H1 (cell line): ENCODE measurements at regions not wholly inside any gene's neighbourhood (a gene's known extent, or its start where the extent isn't known, plus 50 kb on each side); places are given as distances from the start of the nearest gene placed in this dataset.

Experiments used
- CTCF ChIA-PET: fragments of 300-600 bp; sonication (Branson Sonifier 250); formaldehyde crosslinking; loops from one replicate; lab custom pipeline; 2021; ENCODE audit not compliant: partially characterized antibody; lab: Charles Lee
- POLR2A ChIA-PET: fragments of 300-600 bp; sonication (Branson Sonifier 250); formaldehyde crosslinking; loops from one replicate; lab custom pipeline; 2021; ENCODE audit warnings: inconsistent platforms; ENCODE audit not compliant: partially characterized antibody; lab: Charles Lee
- DNase-seq, 2 experiments: peaks; one replicate each; pipeline versions ENCODE4 v3.0.0 to v3.0.0-alpha.2; 2010 to 2022; ENCODE audit warnings: low spot score in 2 of 2, low read depth in 1 of 2, mixed read lengths in 1 of 2
- FAIRE-seq: peaks from 2 replicates; lab custom pipeline; 2011; peaks lifted over from hg19 to GRCh38; lab: Jason Lieb, UNC
- H2AFZ ChIP-seq: 2 replicates; pipeline ENCODE4 v1.8.1; 2012; ENCODE audit warnings: low read length, inconsistent platforms
- H2AK5ac ChIP-seq: 2 replicates; pipeline ENCODE4 v1.6.1; 2013; ENCODE audit warnings: low read depth, low read length
- H2BK120ac ChIP-seq: replicated peaks from 2 replicates; pipeline ENCODE3; 2013; ENCODE audit warnings: low read depth, low read length, inconsistent platforms
- H2BK12ac ChIP-seq: 2 replicates; pipeline ENCODE4 v1.6.1; 2013; ENCODE audit warnings: low read depth, low read length
- H2BK15ac ChIP-seq: 2 replicates; pipeline ENCODE4 v1.6.1; 2013; ENCODE audit warnings: low read length
- H2BK20ac ChIP-seq: 2 replicates; pipeline ENCODE4 v1.6.1; 2013; ENCODE audit warnings: low read length
- H2BK5ac ChIP-seq: 2 replicates; pipeline ENCODE4 v1.6.1; 2013; ENCODE audit warnings: low read depth, low read length
- H3K14ac ChIP-seq: 2 replicates; pipeline ENCODE4 v1.6.1; 2013; ENCODE audit warnings: inconsistent platforms; ENCODE audit not compliant: insufficient read length
- H3K18ac ChIP-seq: 2 replicates; pipeline ENCODE4 v1.6.1; 2013; ENCODE audit warnings: low read length; ENCODE audit errors: extremely low read depth
- H3K23ac ChIP-seq: 2 replicates; pipeline ENCODE4 v1.6.1; 2013; ENCODE audit warnings: inconsistent platforms; ENCODE audit not compliant: insufficient read length
- H3K23me2 ChIP-seq: 2 replicates; pipeline ENCODE4 v1.6.1; 2013; ENCODE audit warnings: low read depth, low read length
- H3K27ac ChIP-seq: 2 replicates; pipeline ENCODE4 v1.6.1; 2011; ENCODE audit warnings: low read depth, low read length, inconsistent platforms
- H3K27me3 ChIP-seq, 4 experiments: replicated peaks in 1 of 4; 1 replicate in 1 of 4; 2 replicates in 3 of 4; pipeline versions ENCODE4 v1.6.1 to v1.8.1; 2011 to 2013; ENCODE audit warnings: low read length in 3 of 4, mild to moderate bottlenecking in 3 of 4, inconsistent platforms in 2 of 4, mixed read lengths in 2 of 4, moderate library complexity in 1 of 4; ENCODE audit not compliant: control insufficient read depth in 3 of 4, insufficient read depth in 3 of 4; ENCODE audit errors: extremely low read depth in 1 of 4
- H3K36me3 ChIP-seq, 4 experiments: 2 replicates each; pipeline versions ENCODE4 v1.6.1 to v1.8.1; 2011 to 2013; ENCODE audit warnings: mild to moderate bottlenecking in 4 of 4, low read length in 3 of 4, moderate library complexity in 2 of 4, control low read depth in 1 of 4, inconsistent platforms in 1 of 4; ENCODE audit not compliant: insufficient read depth in 4 of 4, control insufficient read depth in 2 of 4
- H3K4ac ChIP-seq: replicated peaks from 2 replicates; pipeline ENCODE3; 2013; ENCODE audit warnings: low read length, low read depth, mixed read lengths, inconsistent platforms; ENCODE audit not compliant: insufficient read length
- H3K4me1 ChIP-seq, 4 experiments: replicated peaks in 1 of 4; 1 replicate in 1 of 4; 2 replicates in 3 of 4; pipeline versions ENCODE4 v1.6.1 to v1.8.1; 2011 to 2013; ENCODE audit warnings: low read length in 3 of 4, inconsistent platforms in 2 of 4, mixed read lengths in 1 of 4; ENCODE audit not compliant: insufficient read depth in 4 of 4, control insufficient read depth in 3 of 4
- H3K4me2 ChIP-seq, 2 experiments: 2 replicates each; pipeline versions ENCODE4 v1.6.1 to v1.8.1; 2011 to 2013; ENCODE audit warnings: low read depth in 2 of 2, low read length in 2 of 2, control low read depth in 1 of 2, inconsistent platforms in 1 of 2, mild to moderate bottlenecking in 1 of 2; ENCODE audit not compliant: insufficient read depth in 1 of 2
- H3K4me3 ChIP-seq, 4 experiments: fragments of 200-600, 300-600 bp in 1 of 4; sonication (generic), shearing (Covaris generic), sonication (Bioruptor Twin) in 1 of 4; 2 replicates each; pipeline versions ENCODE4 v1.5.1 to v1.8.1; 2011 to 2016; ENCODE audit warnings: low read length in 4 of 4, low read depth in 3 of 4, control low read depth in 2 of 4, inconsistent platforms in 2 of 4, mild to moderate bottlenecking in 2 of 4, mixed read lengths in 1 of 4, moderate library complexity in 1 of 4; ENCODE audit not compliant: insufficient read depth in 2 of 4; ENCODE audit errors: extremely low read depth in 1 of 4
- H3K56ac ChIP-seq: replicated peaks from 2 replicates; pipeline ENCODE3; 2013; ENCODE audit warnings: low read depth, mild to moderate bottlenecking, mixed read lengths, low read length, inconsistent platforms; ENCODE audit not compliant: insufficient read length
- H3K79me1 ChIP-seq: 2 replicates; pipeline ENCODE4 v1.6.1; 2013; ENCODE audit warnings: low read depth, low read length, control low read depth
- H3K79me2 ChIP-seq, 2 experiments: 2 replicates each; pipeline versions ENCODE4 v1.6.1 to v1.8.1; 2012 to 2013; ENCODE audit warnings: low read length in 2 of 2, mild to moderate bottlenecking in 2 of 2, inconsistent platforms in 1 of 2; ENCODE audit not compliant: insufficient read depth in 2 of 2, control insufficient read depth in 1 of 2
- H3K9ac ChIP-seq, 4 experiments: replicated peaks in 1 of 4; 1 replicate in 1 of 4; 2 replicates in 3 of 4; pipeline versions ENCODE4 v1.6.1 to v1.8.1; 2011 to 2013; ENCODE audit warnings: low read depth in 3 of 4, low read length in 3 of 4, control low read depth in 2 of 4, mild to moderate bottlenecking in 2 of 4, moderate library complexity in 2 of 4, inconsistent platforms in 1 of 4; ENCODE audit errors: extremely low read depth in 1 of 4
- H3K9me3 ChIP-seq, 2 experiments: 2 replicates each; pipeline versions ENCODE4 v1.6.1 to v1.8.1; 2012 to 2013; ENCODE audit warnings: mild to moderate bottlenecking in 2 of 2, moderate library complexity in 2 of 2, control low read depth in 1 of 2, inconsistent platforms in 1 of 2, low read depth in 1 of 2, low read length in 1 of 2, mixed read lengths in 1 of 2; ENCODE audit not compliant: insufficient read depth in 2 of 2
- H4K20me1 ChIP-seq, 2 experiments: replicated peaks in 1 of 2; 2 replicates each; pipeline versions ENCODE3 to v1.8.1; 2011 to 2013; ENCODE audit warnings: inconsistent platforms in 2 of 2, low read length in 2 of 2, mild to moderate bottlenecking in 1 of 2; ENCODE audit not compliant: insufficient read depth in 2 of 2, control insufficient read depth in 1 of 2
- H4K5ac ChIP-seq: 2 replicates; pipeline ENCODE4 v1.6.1; 2013; ENCODE audit warnings: low read length, low read depth, mixed read lengths, inconsistent platforms; ENCODE audit not compliant: insufficient read length
- H4K8ac ChIP-seq: 2 replicates; pipeline ENCODE4 v1.8.0; 2013; ENCODE audit warnings: mild to moderate bottlenecking, moderate library complexity, low read length, inconsistent platforms; ENCODE audit not compliant: insufficient read depth; ENCODE audit errors: extremely low read depth
- H4K91ac ChIP-seq: replicated peaks from 2 replicates; pipeline ENCODE3; 2013; ENCODE audit warnings: low read length, mixed read lengths, inconsistent platforms; ENCODE audit not compliant: insufficient read length
- ASH2L ChIP-seq: fragments of 200-600, 300-600 bp; sonication (generic); IDR thresholded peaks from one replicate; pipeline ENCODE4 v1.7.1; 2017; ENCODE audit warnings: low read length
- CBX5 ChIP-seq: fragments of 300-800, 300-1000 bp; sonication (generic); IDR thresholded peaks from 2 replicates; pipeline ENCODE4 v1.7.1; 2016; ENCODE audit warnings: antibody characterized with exemption, low read length, low read depth
- CTBP2 ChIP-seq: IDR thresholded peaks from 2 replicates; pipeline ENCODE4 v1.7.0; 2011; ENCODE audit warnings: borderline replicate concordance, mild to moderate bottlenecking, moderate library complexity, mixed read lengths, low read length; ENCODE audit not compliant: insufficient read depth, insufficient read length
- KDM4A ChIP-seq: IDR thresholded peaks from one replicate; pipeline ENCODE4 v1.7.1; 2012; ENCODE audit warnings: low read depth, mild to moderate bottlenecking, moderate library complexity, low read length, inconsistent platforms; ENCODE audit not compliant: severe bottlenecking
- RAD21 ChIP-seq, 2 experiments: IDR thresholded peaks in 1 of 2; conservative IDR thresholded peaks in 1 of 2; 2 replicates each; pipeline ENCODE4 v1.6.1; 2011; ENCODE audit warnings: low read depth in 2 of 2, low read length in 2 of 2, improper control_type of control experiment in 1 of 2, inconsistent platforms in 1 of 2, mild to moderate bottlenecking in 1 of 2, moderate library complexity in 1 of 2
- YY1 ChIP-seq: IDR thresholded peaks from 2 replicates; pipeline ENCODE4 v1.6.1; 2011; ENCODE audit warnings: low read depth, mild to moderate bottlenecking, low read length
- WGBS, 2 experiments: shearing (Covaris generic) in 1 of 2; methylation state at CpG; one replicate each; pipeline versions ENCODE4 v1.1.6 to v1.1.7; 2013 to 2015; ENCODE audit warnings: low lambda C conversion rate in 2 of 2, mixed read lengths in 2 of 2, inconsistent platforms in 1 of 2, low coverage in 1 of 2, missing lambda C conversion rate in 1 of 2; ENCODE audit not compliant: insufficient replicate concordance in 2 of 2, insufficient coverage in 1 of 2, insufficient read length in 1 of 2; ENCODE audit errors: extremely low coverage in 1 of 2, missing lambda C conversion rate in 1 of 2; 5-methylcytosine and 5-hydroxymethylcytosine counted together

DNA sequence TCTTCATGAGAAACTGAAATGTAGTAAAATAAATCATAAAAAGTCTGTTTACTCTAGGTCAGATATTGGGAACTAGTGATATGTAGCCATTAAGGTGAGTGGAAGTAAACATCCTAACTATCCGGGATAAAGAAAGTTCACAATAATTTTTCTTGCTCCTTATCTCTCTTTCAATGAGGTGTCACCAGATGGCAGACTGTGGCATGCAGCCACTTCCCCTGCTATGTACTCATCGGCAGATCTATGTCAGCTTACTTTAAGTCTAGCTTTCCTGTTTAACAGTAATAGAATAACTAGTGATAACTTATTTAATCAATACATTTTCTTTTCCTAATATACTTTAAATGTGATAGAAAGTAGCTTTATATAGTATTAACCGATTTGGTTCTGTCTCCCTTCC lies 181.9 kb downstream of the NDFIP2 start:
- H3K9me3 ChIP-seq = no peaks in the 10 kb centered on the region
- H3K14ac ChIP-seq = no peak overlapping the region
- no peak overlapping the region for H3K4me3 ChIP-seq
- H3K27ac ChIP-seq = no peak overlapping the region
- peak overlapping the region in 1 of 4 experiments; percentile 34; a peak in 1 of 7 replicates for H3K9ac ChIP-seq
- no peak overlapping the region for H3K4me2 ChIP-seq
- H3K27me3 ChIP-seq = peaks cover 0 to 1% (median 0%) of the 10 kb centered on the region in 4 experiments; a peak in 1 of 7 replicates
- no peak overlapping the region for H2BK5ac ChIP-seq
- no peak for FAIRE-seq
- H4K20me1 ChIP-seq = no peaks in the 10 kb centered on the region
- H4K8ac ChIP-seq = no peak overlapping the region
- H3K4ac ChIP-seq = no peak overlapping the region
- no peaks in the 10 kb centered on the region for H3K79me2 ChIP-seq
- no peak overlapping the region for H4K5ac ChIP-seq
- H3K18ac ChIP-seq = no peak overlapping the region
- H2BK120ac ChIP-seq = no peak overlapping the region
- no peaks in the 10 kb centered on the region for H3K23me2 ChIP-seq
- H2BK20ac ChIP-seq = no peak overlapping the region
- H3K36me3 ChIP-seq = no peaks in the 10 kb centered on the region
- no peak for DNase-seq
- ChIA-PET POLR2A (no interaction called here), CTCF (interaction anchor here (0.6 to 1.5 kb wide), 5 partner anchors 13 to 956 kb away, joined by 3 to 5 read pairs (median 3); no protein-coding TSS in a partner anchor)
- H3K79me1 ChIP-seq = no peaks in the 10 kb centered on the region
- 84% methylated on average over 3 of the region's 3 CpGs; no CpG with 5 or more reads in 1 of the 2 experiments for WGBS, 2 experiments
- H2BK15ac ChIP-seq = no peak overlapping the region
- no peak overlapping the region for H3K23ac ChIP-seq
- H2AFZ ChIP-seq = no peak overlapping the region
- peaks cover 0 to 5% (median 2%) of the 10 kb centered on the region in 4 experiments; a peak in 3 of 7 replicates for H3K4me1 ChIP-seq
- TF ChIP-seq RAD21 (IDR thresholded peaks at IDR 0.05 in 1 of 2, conservative IDR thresholded peaks at IDR 0.05 in 1 of 2; ENCODE audit: low read depth in 2 of 2, low read length in 2 of 2) (peak; percentile 10 to 11; a peak in 1 of 4 replicates), KDM4A (no peak), ASH2L (no peak), CBX5 (no peak), CTBP2 (no peak), YY1 (no peak)
- H3K56ac ChIP-seq = no peak overlapping the region
- no peak overlapping the region for H4K91ac ChIP-seq
- H2AK5ac ChIP-seq = no peak overlapping the region
- H2BK12ac ChIP-seq = no peak overlapping the region
